CD14-positive monocyte (primary cell): ENCODE measurements at regions not wholly inside any gene's neighbourhood (a gene's known extent, or its start where the extent isn't known, plus 50 kb on each side); places are given as distances from the start of the nearest gene placed in this dataset.

Source experiments
- DNase-seq, 3 donors: peaks; one replicate each; pipeline ENCODE4 v3.0.0-alpha.2; 2011 to 2022
- H2AFZ ChIP-seq: 2 replicates; pipeline ENCODE4 v1.6.0; 2012; ENCODE audit warnings: mild to moderate bottlenecking, low read depth, low read length, inconsistent platforms; ENCODE audit not compliant: insufficient read depth, poor library complexity, severe bottlenecking
- H3K27ac ChIP-seq, 2 donors: 1 replicate in 1 of 2; 2 replicates in 1 of 2; pipeline ENCODE4 v1.5.1; 2012 to 2013; ENCODE audit warnings: low read length in 2 of 2, control low read depth in 1 of 2, inconsistent platforms in 1 of 2, low read depth in 1 of 2, mild to moderate bottlenecking in 1 of 2
- H3K27me3 ChIP-seq, 2 donors: one replicate each; pipeline versions ENCODE4 v1.6.0 to v1.6.1; 2011 to 2013; ENCODE audit warnings: low read length in 2 of 2; ENCODE audit not compliant: control insufficient read depth in 2 of 2, insufficient read depth in 2 of 2
- H3K36me3 ChIP-seq, 2 donors: replicated peaks in 1 of 2; 1 replicate in 1 of 2; 2 replicates in 1 of 2; pipeline versions ENCODE4 v1.5.1 to v1.6.1; 2012 to 2013; ENCODE audit warnings: low read length in 2 of 2, control low read depth in 1 of 2, inconsistent platforms in 1 of 2, mild to moderate bottlenecking in 1 of 2; ENCODE audit not compliant: insufficient read depth in 2 of 2, control insufficient read depth in 1 of 2
- H3K4me1 ChIP-seq, 2 donors: 1 replicate in 1 of 2; 2 replicates in 1 of 2; pipeline versions ENCODE4 v1.5.1 to v1.6.1; 2012 to 2013; ENCODE audit warnings: low read length in 2 of 2, control low read depth in 1 of 2, inconsistent platforms in 1 of 2, mild to moderate bottlenecking in 1 of 2, moderate library complexity in 1 of 2; ENCODE audit not compliant: insufficient read depth in 2 of 2, control insufficient read depth in 1 of 2
- H3K4me2 ChIP-seq: replicated peaks from 2 replicates; pipeline ENCODE3; 2012; ENCODE audit warnings: low read length, moderate library complexity, mild to moderate bottlenecking; ENCODE audit not compliant: poor library complexity, severe bottlenecking; ENCODE audit errors: extremely low read depth
- H3K4me3 ChIP-seq, 3 experiments: fragments of 200-600 bp in 1 of 3; sonication (generic) in 1 of 3; replicated peaks in 1 of 3; 1 replicate in 2 of 3; 2 replicates in 1 of 3; pipeline ENCODE4 v1.5.1; 2011 to 2013; ENCODE audit warnings: low read length in 3 of 3, mild to moderate bottlenecking in 3 of 3, control low read depth in 2 of 3, low read depth in 2 of 3, inconsistent platforms in 1 of 3, moderate library complexity in 1 of 3
- H3K79me2 ChIP-seq: 2 replicates; pipeline ENCODE4 v1.6.0; 2012; ENCODE audit warnings: mild to moderate bottlenecking, control low read depth, inconsistent platforms, low read length, moderate library complexity; ENCODE audit not compliant: insufficient read depth
- H3K9ac ChIP-seq: 2 replicates; pipeline ENCODE4 v1.6.0; 2017; ENCODE audit warnings: low read length, mild to moderate bottlenecking; ENCODE audit not compliant: insufficient read depth, poor library complexity, severe bottlenecking
- H3K9me3 ChIP-seq, 2 donors: replicated peaks in 1 of 2; 1 replicate in 1 of 2; 2 replicates in 1 of 2; pipeline versions ENCODE4 v1.5.1 to v1.6.1; 2012 to 2013; ENCODE audit warnings: low read length in 2 of 2, control low read depth in 1 of 2; ENCODE audit not compliant: control insufficient read depth in 1 of 2, insufficient read depth in 1 of 2
- H4K20me1 ChIP-seq: 2 replicates; pipeline ENCODE4 v1.6.0; 2012; ENCODE audit warnings: mild to moderate bottlenecking, low read length, control low read depth, moderate library complexity; ENCODE audit not compliant: insufficient read depth
- H3K27ac Mint-ChIP-seq, 7 donors: one replicate each; pipeline ENCODE4 v1.8.0; 2020; ENCODE audit warnings: mild to moderate bottlenecking in 7 of 7, mixed read lengths in 7 of 7, moderate library complexity in 6 of 7, inconsistent platforms in 2 of 7
- H3K27me3 Mint-ChIP-seq, 3 donors: one replicate each; pipeline ENCODE4 v1.8.0; 2021 to 2022; ENCODE audit warnings: low read depth in 3 of 3, mild to moderate bottlenecking in 3 of 3, mixed read lengths in 3 of 3, moderate library complexity in 3 of 3, inconsistent platforms in 1 of 3
- H3K36me3 Mint-ChIP-seq, 2 donors: one replicate each; pipeline ENCODE4 v1.8.0; 2020; ENCODE audit warnings: mixed read lengths in 2 of 2, inconsistent platforms in 1 of 2, mild to moderate bottlenecking in 1 of 2
- H3K4me1 Mint-ChIP-seq: one replicate; pipeline ENCODE4 v1.8.0; 2020; ENCODE audit warnings: mild to moderate bottlenecking, mixed read lengths
- H3K4me3 Mint-ChIP-seq, 2 donors: one replicate each; pipeline ENCODE4 v1.8.0; 2020; ENCODE audit warnings: mild to moderate bottlenecking in 2 of 2, mixed read lengths in 2 of 2, moderate library complexity in 1 of 2
- H3K9me3 Mint-ChIP-seq, 7 donors: one replicate each; pipeline ENCODE4 v1.8.0; 2020 to 2022; ENCODE audit warnings: mixed read lengths in 7 of 7, mild to moderate bottlenecking in 6 of 7, moderate library complexity in 6 of 7, inconsistent platforms in 2 of 7
- WGBS: methylation state at CpG from one replicate; pipeline ENCODE4 v1.1.5; 2013; ENCODE audit warnings: missing lambda C conversion rate; ENCODE audit not compliant: insufficient coverage; 5-methylcytosine and 5-hydroxymethylcytosine counted together
- intact Hi-C, 2 donors: fragments of 100-400 bp; cut with micrococcal nuclease; formaldehyde crosslinking; loops; one replicate each; pipeline versions ENCODE4 v1.15.0 to v1.15.1; 2023
- TF ChIP-seq, protein P1 (sequence below): fragments of 200-600 bp; IDR thresholded peaks from one replicate; pipeline ENCODE4 v1.8.0; 2022; ENCODE audit warnings: antibody characterized with exemption, mild to moderate bottlenecking

DNA sequence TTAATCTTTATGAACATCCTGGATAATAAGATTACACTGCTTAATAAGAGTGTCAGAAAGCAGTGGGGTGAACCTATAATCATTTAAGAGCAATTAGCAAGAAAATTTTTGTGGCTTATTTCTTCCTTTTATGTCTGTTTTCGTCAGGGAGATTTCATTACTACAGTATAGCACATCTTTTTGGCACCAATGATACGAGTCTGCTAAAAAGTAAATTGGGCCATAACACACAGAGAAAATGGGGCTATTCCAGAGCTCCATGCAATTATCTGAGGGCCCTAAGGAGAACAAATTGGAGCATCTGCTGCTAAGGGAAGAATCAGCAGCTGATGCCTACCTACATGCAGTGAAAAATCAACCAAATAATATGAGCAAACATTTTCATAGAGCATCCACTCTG lies 330.3 kb upstream of the NCAM2 start:
- Histone ChIP-seq H3K27ac (no peak overlapping the region), H3K4me3 (no peak overlapping the region), H3K79me2 (no peaks in the 10 kb centered on the region), H3K9ac (no peak overlapping the region), H4K20me1 (no peaks in the 10 kb centered on the region), H3K4me2 (no peak overlapping the region), H3K9me3 (peaks cover under 1 to 12% of the 10 kb centered on the region in 2 donors), H3K27me3 (no peaks in the 10 kb centered on the region), H3K36me3 (no peaks in the 10 kb centered on the region), H3K4me1 (no peaks in the 10 kb centered on the region), H2AFZ (no peak overlapping the region)
- Mint-ChIP-seq H3K36me3 (no peaks in the 10 kb centered on the region), H3K4me1 (no peaks in the 10 kb centered on the region), H3K4me3 (no peak overlapping the region), H3K27ac (no peak overlapping the region), H3K27me3 (no peaks in the 10 kb centered on the region), H3K9me3 (peaks cover 6 to 17% (median 8%) of the 10 kb centered on the region in 7 donors)
- TF ChIP-seq, protein P1, sequence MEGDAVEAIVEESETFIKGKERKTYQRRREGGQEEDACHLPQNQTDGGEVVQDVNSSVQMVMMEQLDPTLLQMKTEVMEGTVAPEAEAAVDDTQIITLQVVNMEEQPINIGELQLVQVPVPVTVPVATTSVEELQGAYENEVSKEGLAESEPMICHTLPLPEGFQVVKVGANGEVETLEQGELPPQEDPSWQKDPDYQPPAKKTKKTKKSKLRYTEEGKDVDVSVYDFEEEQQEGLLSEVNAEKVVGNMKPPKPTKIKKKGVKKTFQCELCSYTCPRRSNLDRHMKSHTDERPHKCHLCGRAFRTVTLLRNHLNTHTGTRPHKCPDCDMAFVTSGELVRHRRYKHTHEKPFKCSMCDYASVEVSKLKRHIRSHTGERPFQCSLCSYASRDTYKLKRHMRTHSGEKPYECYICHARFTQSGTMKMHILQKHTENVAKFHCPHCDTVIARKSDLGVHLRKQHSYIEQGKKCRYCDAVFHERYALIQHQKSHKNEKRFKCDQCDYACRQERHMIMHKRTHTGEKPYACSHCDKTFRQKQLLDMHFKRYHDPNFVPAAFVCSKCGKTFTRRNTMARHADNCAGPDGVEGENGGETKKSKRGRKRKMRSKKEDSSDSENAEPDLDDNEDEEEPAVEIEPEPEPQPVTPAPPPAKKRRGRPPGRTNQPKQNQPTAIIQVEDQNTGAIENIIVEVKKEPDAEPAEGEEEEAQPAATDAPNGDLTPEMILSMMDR: no peak
- DNase-seq: no peak
- intact Hi-C loops: no loop called here
- no CpG with 5 or more reads among the region's 2 CpGs for WGBS

DNA sequence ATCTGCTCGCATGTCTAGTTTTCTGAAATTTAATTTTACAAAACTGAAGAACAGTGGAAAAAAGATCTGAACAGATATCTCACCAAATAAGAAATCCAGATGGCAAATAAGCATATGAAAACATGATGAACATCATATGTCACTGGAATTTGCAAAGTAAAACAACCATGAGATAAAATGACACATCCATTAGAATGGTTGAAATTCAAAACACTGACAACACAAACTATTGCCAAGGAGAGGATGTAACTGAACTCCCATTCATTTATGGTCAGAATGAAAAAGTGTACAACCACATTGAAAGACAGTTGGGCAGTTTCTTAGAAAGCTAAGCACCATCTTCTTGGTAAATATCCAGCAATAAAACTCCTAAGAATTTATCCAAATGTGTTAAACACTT lies 312.7 kb upstream of the NCAM2 start:
- H3K36me3 Mint-ChIP-seq: no peaks in the 10 kb centered on the region
- TF ChIP-seq, protein P1: no peak
- intact Hi-C loops: no loop called here
- Histone ChIP-seq H2AFZ (no peak overlapping the region), H3K36me3 (no peaks in the 10 kb centered on the region), H3K4me1 (no peaks in the 10 kb centered on the region), H3K9ac (no peak overlapping the region), H4K20me1 (no peaks in the 10 kb centered on the region), H3K9me3 (peaks cover 0 to 10% of the 10 kb centered on the region in 2 donors), H3K4me3 (no peak overlapping the region), H3K27me3 (no peaks in the 10 kb centered on the region), H3K79me2 (no peaks in the 10 kb centered on the region), H3K4me2 (no peak overlapping the region), H3K27ac (no peak overlapping the region)
- no peaks in the 10 kb centered on the region for H3K4me1 Mint-ChIP-seq
- DNase-seq: no peak
- H3K9me3 Mint-ChIP-seq: peaks cover 0 to 11% (median 3%) of the 10 kb centered on the region in 7 donors
- H3K27me3 Mint-ChIP-seq: peaks cover 0 to 2% (median 0%) of the 10 kb centered on the region in 3 donors
- WGBS: no CpG with 5 or more reads among the region's 1 CpG
- H3K27ac Mint-ChIP-seq: no peak overlapping the region
- no peak overlapping the region for H3K4me3 Mint-ChIP-seq
